Activated naive CD4-positive, alpha-beta T cell (primary cell): ENCODE measurements at regions not wholly inside any gene's neighbourhood (a gene's known extent, or its start where the extent isn't known, plus 50 kb on each side); places are given as distances from the start of the nearest gene placed in this dataset.
"Not testable (repeated sequence)": the region's sequence is repeated elsewhere in the genome, so short reads cannot be mapped to it uniquely, and the experiment has no call there.

Source experiments
- DNase-seq, 4 experiments: peaks; one replicate each; lab custom pipeline; 2025; lab: John Stamatoyannopoulos, UW

GRCh38 chr1:60668585-60668984, 413.8 kb upstream of the NFIA start:
- DNase-seq: no peak

GRCh38 chr1:60665311-60665710, 417.1 kb upstream of the NFIA start:
- DNase-seq: no peak

- DNase-seq: no peak
Observed at GRCh38 chr1:60664086-60664625, 418.2 kb upstream of the NFIA start.

GRCh38 chr1:60662486-60663044, 419.8 kb upstream of the NFIA start:
- DNase-seq: no peak

- DNase-seq: no peak
Observed at GRCh38 chr1:60657926-60658325, 424.4 kb upstream of the NFIA start.

GRCh38 chr1:60655679-60656355, 426.5 kb upstream of the NFIA start:
- DNase-seq: no peak

- not testable (repeated sequence) for DNase-seq
Observed at GRCh38 chr1:60640033-60640551, 442.3 kb upstream of the NFIA start.

- no peak for DNase-seq
Observed at GRCh38 chr1:60639287-60639686, 443.1 kb upstream of the NFIA start.

- no peak for DNase-seq
Observed at GRCh38 chr1:60637651-60638050, 444.7 kb upstream of the NFIA start.

GRCh38 chr1:60636946-60637345, 445.4 kb upstream of the NFIA start:
- DNase-seq: no peak

- no peak for DNase-seq
Observed at GRCh38 chr1:60634106-60634505, 448.3 kb upstream of the NFIA start.

- no peak for DNase-seq
Observed at GRCh38 chr1:60622486-60622885, 459.9 kb upstream of the NFIA start.

- DNase-seq: no peak
Observed at GRCh38 chr1:60621368-60621851, 461.0 kb upstream of the NFIA start.

GRCh38 chr1:60620087-60620486, 462.3 kb upstream of the NFIA start:
- no peak for DNase-seq

GRCh38 chr1:60619581-60619980, 462.8 kb upstream of the NFIA start:
- no peak for DNase-seq

GRCh38 chr1:60615666-60616065, 466.7 kb upstream of the NFIA start:
- DNase-seq: no peak

- DNase-seq: no peak
Observed at GRCh38 chr1:60612790-60613189, 469.6 kb upstream of the NFIA start.

- not testable (repeated sequence) for DNase-seq
Observed at GRCh38 chr1:60606921-60607320, 475.4 kb upstream of the NFIA start.

- DNase-seq: no peak
Observed at GRCh38 chr1:60600532-60600931, 481.8 kb upstream of the NFIA start.

GRCh38 chr1:60599574-60599973, 482.8 kb upstream of the NFIA start:
- no peak for DNase-seq

- DNase-seq: no peak
Observed at GRCh38 chr1:60598041-60598910, 484.1 kb upstream of the NFIA start.
